Spleen (tissue), 11 donors: ENCODE measurements at regions not wholly inside any gene's neighbourhood (a gene's known extent, or its start where the extent isn't known, plus 50 kb on each side); places are given as distances from the start of the nearest gene placed in this dataset.
"Not testable (repeated sequence)": the region's sequence is repeated elsewhere in the genome, so short reads cannot be mapped to it uniquely, and the experiment has no call there.

Source experiments
- DNase-seq: peaks from one replicate; pipeline ENCODE4 v3.0.0-alpha.2; 2020
- H3K27ac ChIP-seq, 8 donors: fragments of 200-600 bp; sonication (generic) in 7 of 8; 1 replicate in 4 of 8; 2 replicates in 4 of 8; pipeline versions ENCODE4 v1.5.0 to v1.8.0; 2016 to 2021; ENCODE audit warnings: inconsistent platforms in 4 of 8, mild to moderate bottlenecking in 4 of 8, moderate library complexity in 1 of 8
- H3K27me3 ChIP-seq, 7 donors: fragments of 200-600 bp; sonication (generic) in 6 of 7; replicated peaks in 1 of 7; 1 replicate in 4 of 7; 2 replicates in 3 of 7; pipeline versions ENCODE4 v1.5.0 to v1.8.0; 2016 to 2021; ENCODE audit warnings: inconsistent platforms in 3 of 7, mild to moderate bottlenecking in 1 of 7
- H3K36me3 ChIP-seq, 6 donors: fragments of 200-600 bp; sonication (generic) in 5 of 6; 1 replicate in 4 of 6; 2 replicates in 2 of 6; pipeline versions ENCODE4 v1.5.0 to v1.8.0; 2016 to 2021; ENCODE audit warnings: inconsistent platforms in 2 of 6
- H3K4me1 ChIP-seq, 6 donors: fragments of 200-600 bp; sonication (generic) in 5 of 6; 1 replicate in 3 of 6; 2 replicates in 3 of 6; pipeline versions ENCODE4 v1.5.0 to v1.8.0; 2016 to 2021; ENCODE audit warnings: inconsistent platforms in 3 of 6
- H3K4me3 ChIP-seq, 8 donors: fragments of 200-600 bp; sonication (generic) in 7 of 8; 1 replicate in 4 of 8; 2 replicates in 4 of 8; pipeline versions ENCODE4 v1.5.0 to v1.8.0; 2016 to 2021; ENCODE audit warnings: inconsistent platforms in 4 of 8, mild to moderate bottlenecking in 4 of 8, moderate library complexity in 2 of 8
- H3K9me3 ChIP-seq, 8 donors: fragments of 200-600 bp; sonication (generic) in 7 of 8; 1 replicate in 4 of 8; 2 replicates in 4 of 8; pipeline versions ENCODE4 v1.5.0 to v1.8.0; 2016 to 2021; ENCODE audit warnings: inconsistent platforms in 4 of 8
- CTCF ChIP-seq, 11 experiments: fragments of 200-600 bp in 7 of 11; fragments of 450-650 bp in 4 of 11; sonication (generic) in 4 of 11; IDR thresholded peaks in 8 of 11; conservative IDR thresholded peaks in 3 of 11; 1 replicate in 7 of 11; 2 replicates in 4 of 11; pipeline versions ENCODE4 v1.4.0 to v1.8.0; 2016 to 2021; ENCODE audit warnings: antibody characterized with exemption in 11 of 11, inconsistent platforms in 4 of 11, mild to moderate bottlenecking in 1 of 11
- POLR2A ChIP-seq, 3 donors: fragments of 450-650 bp; IDR thresholded peaks; one replicate each; pipeline ENCODE4 v1.5.1; 2017; ENCODE audit warnings: antibody characterized with exemption in 3 of 3, mild to moderate bottlenecking in 1 of 3
- POLR2AphosphoS5 ChIP-seq, 3 donors: sonication (generic); formaldehyde crosslinking; IDR thresholded peaks; one replicate each; pipeline ENCODE4 v1.5.1; 2017; ENCODE audit warnings: antibody characterized with exemption in 3 of 3
- WGBS, 5 donors: extraction: QIAGEN DNeasy Blood & Tissue Kit in 3 of 5; methylation state at CpG; one replicate each; pipeline versions ENCODE4 v1.1.5 to v1.1.7; 2013 to 2018; 5-methylcytosine and 5-hydroxymethylcytosine counted together
- intact Hi-C: fragments of 100-400 bp; cut with DNase I; formaldehyde crosslinking; loops from one replicate; pipeline ENCODE4 v1.15.0; 2023; ENCODE audit warnings: low total_unique reads
- donor health status: healthy with polysubstance abuse.
- donor health status: DM: no; HTN: no; CAD: no; lungs with moderate emphysema.
- donor health status: DM: no; HTN: no; CAD: no.
- donor health status: Bipolar disorder and iron deficiency.
- donor health status: healthy.
- donor health status: DM: no; HTN: no; CAD: no.
- donor health status: DM: yes; HTN: yes; CAD: no.

- H3K27ac ChIP-seq: no peak overlapping the region
- intact Hi-C loops: no loop called here
- no peaks in the 10 kb centered on the region for H3K4me1 ChIP-seq
- no peak overlapping the region for H3K4me3 ChIP-seq
- DNase-seq: no peak
- 43 to 67% (median 51%) methylated on average over 3 of the region's 3 CpGs for WGBS, 5 donors
- H3K36me3 ChIP-seq: no peaks in the 10 kb centered on the region
- TF ChIP-seq CTCF (IDR thresholded peaks at IDR 0.05 in 8 of 11, conservative IDR thresholded peaks at IDR 0.05 in 3 of 11): no peak
- H3K27me3 ChIP-seq: no peaks in the 10 kb centered on the region
- H3K9me3 ChIP-seq: no peaks in the 10 kb centered on the region
These were observed 150.6 kb upstream of the TRPC5 start for GRCh38 chrX:112233164-112233563.

GRCh38 chrX:112226795-112227194 lies 144.2 kb upstream of the TRPC5 start:
- H3K9me3 ChIP-seq, H3K4me3 ChIP-seq, H3K27ac ChIP-seq, H3K4me1 ChIP-seq, H3K36me3 ChIP-seq, H3K27me3 ChIP-seq, DNase-seq, intact Hi-C loops: not testable (repeated sequence)
- WGBS, 5 donors: 76 to 91% (median 89%) methylated on average over 4 of the region's 4 CpGs

GRCh38 chrX:112223391-112223790 lies 140.8 kb upstream of the TRPC5 start:
- Histone ChIP-seq H3K27ac (no peak overlapping the region), H3K27me3 (peaks cover 0 to 6% (median 0%) of the 10 kb centered on the region in 7 donors), H3K4me3 (no peak overlapping the region), H3K36me3 (no peaks in the 10 kb centered on the region), H3K9me3 (no peaks in the 10 kb centered on the region), H3K4me1 (no peaks in the 10 kb centered on the region)
- no peak for TF ChIP-seq CTCF (IDR thresholded peaks at IDR 0.05 in 8 of 11, conservative IDR thresholded peaks at IDR 0.05 in 3 of 11)
- 50 to 81% (median 64%) methylated on average over 2 of the region's 2 CpGs for WGBS, 5 donors
- no peak for DNase-seq
- intact Hi-C loops: no loop called here

- no peak for TF ChIP-seq POLR2A (IDR thresholded peaks at IDR 0.05)
- TF ChIP-seq POLR2AphosphoS5 (IDR thresholded peaks at IDR 0.05): no peak
- no peak for TF ChIP-seq CTCF (IDR thresholded peaks at IDR 0.05 in 8 of 11, conservative IDR thresholded peaks at IDR 0.05 in 3 of 11)
- no peaks in the 10 kb centered on the region for H3K9me3 ChIP-seq
- WGBS, 5 donors: 76 to 85% (median 80%) methylated on average over 4 of the region's 4 CpGs
- intact Hi-C loops: no loop called here
- H3K27ac ChIP-seq: no peak overlapping the region
- no peak overlapping the region for H3K4me3 ChIP-seq
- H3K27me3 ChIP-seq: no peaks in the 10 kb centered on the region
- H3K4me1 ChIP-seq: no peaks in the 10 kb centered on the region
- no peak for DNase-seq
- H3K36me3 ChIP-seq: no peaks in the 10 kb centered on the region
These were observed 135.8 kb upstream of the TRPC5 start for GRCh38 chrX:112218388-112218787.

- DNase-seq: no peak
- TF ChIP-seq POLR2AphosphoS5 (IDR thresholded peaks at IDR 0.05) (no peak), CTCF (IDR thresholded peaks at IDR 0.05 in 8 of 11, conservative IDR thresholded peaks at IDR 0.05 in 3 of 11) (no peak), POLR2A (IDR thresholded peaks at IDR 0.05) (no peak)
- 46 to 63% (median 55%) methylated on average over 2 to 3 of the region's 3 CpGs for WGBS, 5 donors
- no peaks in the 10 kb centered on the region for H3K9me3 ChIP-seq
- H3K4me1 ChIP-seq: no peaks in the 10 kb centered on the region
- H3K27ac ChIP-seq: no peak overlapping the region
- H3K4me3 ChIP-seq: no peak overlapping the region
- H3K27me3 ChIP-seq: no peaks in the 10 kb centered on the region
- intact Hi-C loops: no loop called here
- H3K36me3 ChIP-seq: no peaks in the 10 kb centered on the region
These were observed 128.9 kb upstream of the TRPC5 start for GRCh38 chrX:112211459-112211858.
